HG02763 (cell line): ENCODE measurements at regions not wholly inside any gene's neighbourhood (a gene's known extent, or its start where the extent isn't known, plus 50 kb on each side); places are given as distances from the start of the nearest gene placed in this dataset.

Experiments used
- ATAC-seq: cut with Tn5 transposase; IDR thresholded peaks from one replicate; pipeline ENCODE4 v1.9.1; 2021; ENCODE audit warnings: mild to moderate bottlenecking, moderate library complexity; ENCODE audit not compliant: unreplicated experiment

DNA sequence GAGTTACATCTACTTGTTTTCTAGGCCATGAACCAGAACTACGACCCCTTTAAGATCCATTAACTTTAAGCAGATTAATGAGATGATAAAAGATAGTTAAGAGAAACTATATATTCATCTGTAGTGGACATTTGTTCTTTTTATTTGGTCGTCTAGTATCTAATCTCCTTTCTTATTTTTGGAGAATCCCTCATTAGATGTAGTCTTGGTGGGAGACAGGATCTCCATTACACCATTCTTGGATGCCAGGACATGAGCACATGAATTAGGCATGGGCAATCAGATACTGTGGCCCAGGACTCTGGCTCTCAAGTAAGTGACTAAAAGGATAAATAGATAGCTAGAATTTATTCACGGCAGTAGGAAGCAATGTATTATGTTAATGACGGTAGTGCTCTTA, 245.0 kb downstream of the ATP23 start:
- ATAC-seq = no peak

DNA sequence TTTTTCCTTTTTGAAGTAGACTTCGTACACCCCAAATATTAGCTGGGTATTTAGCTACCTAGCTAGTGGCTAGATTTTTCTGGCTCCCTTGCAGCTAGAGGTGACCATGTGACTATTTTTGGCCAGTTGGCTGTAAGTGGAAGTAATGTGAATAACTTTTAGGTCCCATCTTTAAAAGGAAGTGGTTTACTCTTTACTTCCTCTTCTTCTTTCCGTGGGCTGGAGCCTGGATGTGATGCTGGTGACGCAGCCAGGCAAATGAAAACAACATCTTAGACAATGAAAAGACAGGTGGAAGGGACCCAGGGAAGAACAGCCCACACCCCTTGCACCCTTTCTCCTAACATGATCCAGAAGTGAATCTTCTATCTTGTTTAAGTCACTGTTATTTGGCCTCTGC, 245.5 kb downstream of the ATP23 start:
- no peak for ATAC-seq

- no peak for ATAC-seq
Measured at GRCh38 chr12:58189030-58189429, 247.7 kb downstream of the ATP23 start.

- ATAC-seq = no peak
Measured at GRCh38 chr12:58189893-58190292, 248.5 kb downstream of the ATP23 start.

- ATAC-seq = no peak
Measured at GRCh38 chr12:58190618-58191017, 249.3 kb downstream of the ATP23 start.

DNA sequence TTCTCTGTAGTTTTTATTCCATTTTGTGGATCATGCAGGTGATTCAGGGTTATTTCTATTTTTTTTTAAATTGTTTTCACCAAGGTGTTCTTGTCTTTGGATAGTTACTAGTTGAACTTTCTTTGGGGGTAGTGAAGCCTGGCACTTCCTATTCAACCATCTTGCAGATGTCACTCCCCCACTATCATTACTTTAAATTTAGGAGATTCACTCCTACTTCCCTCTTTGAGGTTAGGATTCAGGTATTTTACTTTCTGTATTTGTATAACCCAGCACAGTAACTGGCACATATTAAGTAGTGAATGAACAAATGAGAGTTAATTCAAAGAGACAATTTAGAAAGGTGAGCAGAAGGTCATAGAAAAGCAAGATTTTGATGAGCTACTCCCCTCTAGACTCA, 255.6 kb downstream of the ATP23 start:
- no peak for ATAC-seq

DNA sequence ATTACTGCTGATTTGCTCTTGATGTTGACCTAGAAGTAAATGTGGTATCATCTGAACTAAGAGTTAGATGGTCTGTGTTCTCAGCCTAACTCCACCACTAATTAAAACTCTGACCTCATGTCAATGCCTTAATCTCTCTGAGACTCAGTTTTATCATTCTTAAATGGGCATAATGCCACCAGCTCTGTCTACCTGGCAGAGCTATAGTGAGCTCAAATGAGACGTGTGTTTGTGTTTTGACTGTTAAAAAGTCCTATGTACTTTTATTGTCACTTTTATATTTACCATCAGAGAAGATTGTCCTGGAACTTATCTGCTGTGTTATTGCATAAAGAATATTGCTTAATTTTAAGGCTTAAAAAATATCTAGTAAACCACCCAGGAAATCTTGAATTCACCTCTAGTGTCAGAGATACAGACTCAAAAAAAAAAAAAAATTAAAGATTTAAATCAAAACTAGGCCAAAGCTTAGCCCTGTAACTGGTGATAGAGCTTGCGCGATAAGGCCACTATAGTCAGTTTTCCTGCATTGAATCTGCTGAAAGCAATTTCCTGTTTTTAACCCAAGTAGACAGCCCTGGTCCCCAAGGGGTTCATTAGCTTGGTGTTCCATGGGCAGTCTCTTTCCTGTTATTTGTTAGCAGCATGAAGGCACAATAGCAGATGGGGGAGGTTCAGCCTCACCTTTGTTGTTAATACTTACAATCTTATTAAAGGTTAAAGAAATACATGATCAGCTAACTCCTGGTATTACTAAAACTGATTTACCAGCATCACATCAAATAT, 261.8 kb downstream of the ATP23 start:
- no peak for ATAC-seq

- ATAC-seq = no peak
Measured at GRCh38 chr12:58204071-58204470, 262.7 kb downstream of the ATP23 start.

GRCh38 chr12:58206876-58207275, 265.5 kb downstream of the ATP23 start:
- no peak for ATAC-seq

DNA sequence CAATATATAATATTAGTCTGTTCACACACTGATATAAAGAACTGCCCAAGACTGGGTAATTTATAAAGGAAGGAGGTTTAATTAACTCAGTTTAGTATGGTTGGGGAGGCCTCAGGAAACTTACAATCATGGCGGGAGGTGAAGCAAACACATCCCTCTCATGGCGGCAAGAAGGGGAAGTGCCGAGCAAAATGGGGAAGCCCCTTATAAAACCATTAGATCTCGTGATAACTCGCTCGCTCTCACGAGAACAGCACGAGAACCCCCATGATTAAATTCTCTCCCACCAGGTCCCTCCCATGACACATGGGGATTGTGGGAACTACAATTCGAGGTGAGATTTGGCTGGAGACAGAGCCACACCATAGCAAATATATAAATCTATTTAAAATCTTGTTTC, 269.8 kb downstream of the ATP23 start:
- ATAC-seq = no peak

DNA sequence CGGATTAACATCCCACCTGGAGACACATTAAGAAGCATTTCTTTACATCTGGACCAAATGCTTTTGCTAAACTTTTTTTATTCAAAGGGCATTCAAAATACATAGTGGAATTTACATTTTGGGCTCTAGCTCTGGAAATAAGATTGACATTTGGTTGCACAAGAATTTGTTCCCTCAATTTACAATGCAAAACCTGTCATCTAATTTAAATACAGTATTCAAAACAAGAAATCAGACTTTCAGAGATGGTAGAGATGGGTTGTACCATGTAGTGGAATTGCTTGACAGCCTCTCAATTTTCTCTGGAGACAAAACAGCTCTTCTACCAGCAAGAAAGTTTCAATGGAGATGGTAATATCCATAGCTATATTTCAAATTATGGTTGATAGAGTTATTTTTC, 275.8 kb downstream of the ATP23 start:
- no peak for ATAC-seq

GRCh38 chr12:58224536-58225105, 283.3 kb downstream of the ATP23 start:
- no peak for ATAC-seq

DNA sequence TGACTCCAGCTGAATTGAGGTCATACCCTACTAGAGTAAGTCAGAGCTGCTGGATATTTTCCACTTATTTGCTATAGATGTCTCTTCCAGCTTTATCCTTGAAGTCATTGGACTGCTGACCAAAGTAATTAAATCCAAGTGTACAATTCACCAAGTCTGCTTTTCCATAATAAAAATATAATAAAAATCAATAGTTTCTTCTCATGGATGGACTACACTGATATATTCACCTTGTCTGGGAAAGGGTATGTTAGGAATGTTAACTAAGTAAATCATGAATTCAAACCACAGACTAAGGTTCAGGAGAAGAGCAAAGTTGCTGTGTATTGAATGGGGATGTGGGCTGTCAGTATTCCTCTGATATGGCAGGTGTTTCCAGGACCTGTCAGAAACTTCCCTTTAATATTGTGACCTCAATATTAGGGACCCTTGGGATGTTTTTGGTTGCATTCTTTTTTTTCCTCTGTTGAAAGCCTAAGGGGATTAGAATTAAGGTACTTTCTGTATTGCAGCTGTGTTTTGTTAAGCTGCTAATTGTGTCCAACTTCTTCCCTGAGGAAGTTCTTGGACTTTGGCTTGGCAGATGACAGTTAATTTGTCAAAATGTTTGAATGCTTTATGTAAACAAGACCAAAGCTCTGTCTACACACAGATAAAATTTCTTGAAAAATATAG, 284.0 kb downstream of the ATP23 start:
- no peak for ATAC-seq

DNA sequence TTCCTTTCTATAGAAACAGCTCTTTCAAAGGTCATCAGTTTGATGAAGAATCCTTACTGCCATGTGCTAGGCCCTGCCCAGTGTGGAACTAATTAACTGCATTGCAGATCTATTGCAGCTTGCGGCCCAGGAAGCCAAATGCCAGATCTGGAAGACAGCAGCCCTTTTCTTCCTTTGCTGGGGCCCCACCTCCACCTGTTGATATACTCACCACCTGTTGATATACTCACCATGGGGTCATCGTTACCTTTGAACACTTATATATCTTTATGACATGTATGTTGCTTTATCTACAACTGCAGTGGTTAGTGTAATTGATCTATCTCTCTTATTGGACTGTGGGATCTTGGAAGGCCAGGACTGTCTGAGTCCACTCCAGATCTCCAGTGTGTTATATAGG, 292.5 kb downstream of the ATP23 start:
- ATAC-seq = no peak

DNA sequence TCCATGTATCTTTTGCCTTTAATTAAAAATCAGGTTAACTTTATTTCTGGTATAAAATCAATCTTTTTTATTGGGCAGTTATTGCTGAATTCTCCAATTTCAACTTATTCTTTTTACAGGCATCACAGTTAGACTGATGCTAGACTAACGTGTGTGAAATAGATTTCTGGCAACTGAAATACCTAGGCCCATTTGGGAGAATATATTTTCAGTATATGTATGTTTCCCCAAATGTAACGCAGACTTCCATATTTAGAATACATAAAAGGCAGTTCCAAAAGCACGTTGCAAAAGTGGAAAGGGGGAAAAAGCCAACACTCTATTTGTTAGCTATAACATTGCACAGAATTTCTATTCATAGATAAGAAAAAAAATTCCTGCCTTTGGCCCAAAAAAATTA, 297.0 kb downstream of the ATP23 start:
- no peak for ATAC-seq

DNA sequence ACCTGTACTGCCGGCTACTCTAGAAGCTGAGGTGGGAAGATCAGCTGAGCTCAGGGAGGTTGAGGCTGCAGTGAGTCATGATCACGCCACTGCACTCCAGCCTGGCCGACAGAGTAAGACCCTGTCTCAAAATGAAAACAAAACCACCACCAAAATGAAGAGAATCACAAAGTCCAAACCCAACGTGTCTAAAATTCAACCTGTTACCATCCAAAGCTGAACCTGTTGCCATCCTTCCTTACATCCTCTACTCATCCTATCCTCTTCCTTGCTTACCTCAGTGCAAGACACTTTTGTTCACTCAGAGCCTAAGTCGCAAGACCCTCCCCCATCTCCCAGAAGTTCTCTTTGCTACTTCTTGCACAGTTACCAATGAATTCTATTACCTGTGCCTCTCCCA, 299.7 kb downstream of the ATP23 start:
- no peak for ATAC-seq

DNA sequence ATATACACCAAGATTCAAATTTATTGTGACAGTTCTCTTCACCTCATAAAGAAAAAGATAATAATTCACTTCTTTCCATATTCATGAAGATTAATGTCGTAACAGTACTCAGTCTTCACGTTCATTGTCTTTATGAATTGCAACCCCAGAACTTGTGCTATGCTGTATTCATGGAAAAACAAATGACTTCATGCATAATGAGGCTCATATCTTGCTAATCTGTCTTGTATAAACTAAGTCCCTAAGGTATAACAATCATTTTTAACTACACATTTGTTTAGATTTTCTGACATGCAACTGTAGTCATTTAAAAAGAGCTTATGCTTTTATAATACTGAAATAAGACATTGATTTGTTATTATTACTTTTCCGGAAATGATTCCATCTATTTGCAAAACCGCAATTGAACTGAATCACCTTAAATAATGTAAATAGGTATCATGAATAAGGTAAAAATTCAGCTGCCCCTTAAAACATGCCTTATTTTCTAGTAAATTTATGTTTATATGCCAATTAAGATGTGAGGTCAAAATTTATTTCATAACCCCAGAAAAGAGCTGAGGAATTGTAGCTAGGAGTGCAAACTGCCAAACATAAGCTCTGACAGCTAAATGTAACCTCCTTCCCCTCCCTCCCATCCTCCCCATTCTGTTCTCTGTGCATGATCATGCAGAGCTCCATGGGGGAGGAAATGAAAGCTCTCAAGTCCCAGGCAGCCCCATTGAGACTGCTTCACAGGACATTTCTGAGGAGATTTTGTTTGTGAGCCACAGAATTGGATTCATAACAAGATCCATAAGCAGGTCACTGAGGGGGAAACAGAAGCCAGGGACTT, 301.6 kb downstream of the ATP23 start:
- ATAC-seq = no peak

GRCh38 chr12:58247633-58248032, 306.3 kb downstream of the ATP23 start:
- no peak for ATAC-seq

- no peak for ATAC-seq
Measured at GRCh38 chr12:58248599-58248998, 307.2 kb downstream of the ATP23 start.

DNA sequence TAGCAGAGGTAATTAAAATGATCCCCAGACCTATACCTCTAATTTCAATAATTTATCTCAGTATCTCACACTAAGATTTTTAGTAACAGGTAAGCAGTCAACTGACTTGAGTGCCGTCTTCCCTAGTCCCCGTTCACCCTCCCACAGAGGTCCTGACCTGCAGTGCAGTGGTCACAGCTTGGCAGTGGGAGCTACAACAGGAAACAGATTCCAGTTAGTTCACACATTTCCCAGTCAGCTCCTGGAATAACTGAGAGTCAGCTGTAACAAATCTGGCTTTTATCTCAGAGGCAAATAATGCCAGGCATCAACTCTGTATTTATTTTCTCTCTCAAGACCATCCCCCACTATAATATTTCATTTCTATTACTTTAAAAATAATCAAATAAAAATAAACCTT, 308.2 kb downstream of the ATP23 start:
- ATAC-seq = no peak

- no peak for ATAC-seq
Measured at GRCh38 chr12:58250077-58250476, 308.7 kb downstream of the ATP23 start.
